Keratinocyte (primary cell): ENCODE measurements at regions not wholly inside any gene's neighbourhood (a gene's known extent, or its start where the extent isn't known, plus 50 kb on each side); places are given as distances from the start of the nearest gene placed in this dataset.

Source experiments
- DNase-seq: peaks from one replicate; pipeline ENCODE4 v3.0.0-alpha.2; 2011; ENCODE audit warnings: low read depth, missing footprints, low spot score
- FAIRE-seq: peaks from 2 replicates; lab custom pipeline; 2011; peaks lifted over from hg19 to GRCh38; lab: Jason Lieb, UNC
- H2AFZ ChIP-seq: 2 replicates; pipeline ENCODE4 v1.6.0; 2012; ENCODE audit warnings: low read length, control low read depth, inconsistent platforms; ENCODE audit not compliant: control insufficient read depth
- H3K27ac ChIP-seq: 2 replicates; pipeline ENCODE4 v1.5.1; 2011; ENCODE audit warnings: low read length; ENCODE audit not compliant: control insufficient read depth, insufficient read depth
- H3K27me3 ChIP-seq: 3 replicates; pipeline ENCODE4 v1.6.0; 2011; ENCODE audit warnings: low read length; ENCODE audit not compliant: control insufficient read depth, insufficient read depth; ENCODE audit errors: extremely low read depth
- H3K36me3 ChIP-seq, 2 experiments: 2 replicates in 1 of 2; 3 replicates in 1 of 2; pipeline ENCODE4 v1.5.1; 2011; ENCODE audit warnings: low read length in 2 of 2, mild to moderate bottlenecking in 1 of 2; ENCODE audit not compliant: control insufficient read depth in 2 of 2, insufficient read depth in 2 of 2; ENCODE audit errors: extremely low read depth in 1 of 2
- H3K4me1 ChIP-seq: 3 replicates; pipeline ENCODE4 v1.5.1; 2011; ENCODE audit warnings: low read length; ENCODE audit not compliant: control insufficient read depth, insufficient read depth; ENCODE audit errors: extremely low read depth
- H3K4me2 ChIP-seq: 3 replicates; pipeline ENCODE4 v1.6.0; 2011; ENCODE audit warnings: low read depth, low read length; ENCODE audit not compliant: control insufficient read depth, insufficient read depth; ENCODE audit errors: extremely low read depth
- H3K4me3 ChIP-seq, 3 experiments: fragments of 200-600 bp in 1 of 3; sonication (generic) in 1 of 3; 2 replicates in 2 of 3; 3 replicates in 1 of 3; pipeline ENCODE4 v1.5.1; 2011 to 2016; ENCODE audit warnings: low read length in 3 of 3, mild to moderate bottlenecking in 3 of 3, control low read depth in 2 of 3, inconsistent platforms in 1 of 3, low read depth in 1 of 3, mixed read lengths in 1 of 3, mixed run types in 1 of 3, moderate library complexity in 1 of 3; ENCODE audit not compliant: control insufficient read depth in 2 of 3, insufficient read depth in 2 of 3; ENCODE audit errors: extremely low read depth in 1 of 3
- H3K79me2 ChIP-seq: 2 replicates; pipeline ENCODE4 v1.6.0; 2012; ENCODE audit warnings: low read length; ENCODE audit not compliant: control insufficient read depth, insufficient read depth
- H3K9ac ChIP-seq: 3 replicates; pipeline ENCODE4 v1.6.0; 2011; ENCODE audit warnings: low read length; ENCODE audit not compliant: control insufficient read depth, insufficient read depth; ENCODE audit errors: extremely low read depth
- H3K9me1 ChIP-seq: 3 replicates; pipeline ENCODE4 v1.6.0; 2011; ENCODE audit warnings: low read length; ENCODE audit not compliant: control insufficient read depth, insufficient read depth; ENCODE audit errors: extremely low read depth
- H3K9me3 ChIP-seq: 2 replicates; pipeline ENCODE4 v1.5.1; 2012; ENCODE audit warnings: low read depth, low read length; ENCODE audit not compliant: control insufficient read depth
- H4K20me1 ChIP-seq: 3 replicates; pipeline ENCODE4 v1.6.0; 2011; ENCODE audit warnings: low read length; ENCODE audit not compliant: control insufficient read depth, insufficient read depth; ENCODE audit errors: extremely low read depth
- EZH2 ChIP-seq: IDR thresholded peaks from one replicate; pipeline ENCODE4 v1.6.1; 2012; ENCODE audit warnings: inconsistent platforms, mild to moderate bottlenecking, low read length, moderate library complexity
- dilution Hi-C: fragments of 300-500 bp; cut with MboI; formaldehyde crosslinking; loops from one replicate; pipeline ENCODE4 v1.7.0; 2020; ENCODE audit warnings: low sequenced_read_pairs; ENCODE audit not compliant: extremely low pct_ligation_motif_present
- TF ChIP-seq, protein P1 (sequence below), 3 experiments: IDR thresholded peaks in 1 of 3; conservative IDR thresholded peaks in 1 of 3; optimal IDR thresholded peaks in 1 of 3; 2 replicates in 2 of 3; 3 replicates in 1 of 3; pipeline versions ENCODE3 to v1.5.1; 2011; ENCODE audit warnings: low read length in 3 of 3, mild to moderate bottlenecking in 3 of 3, moderate library complexity in 2 of 3, control low read depth in 1 of 3, inconsistent platforms in 1 of 3; ENCODE audit not compliant: insufficient read depth in 2 of 3; ENCODE audit errors: extremely low read depth in 1 of 3

DNA sequence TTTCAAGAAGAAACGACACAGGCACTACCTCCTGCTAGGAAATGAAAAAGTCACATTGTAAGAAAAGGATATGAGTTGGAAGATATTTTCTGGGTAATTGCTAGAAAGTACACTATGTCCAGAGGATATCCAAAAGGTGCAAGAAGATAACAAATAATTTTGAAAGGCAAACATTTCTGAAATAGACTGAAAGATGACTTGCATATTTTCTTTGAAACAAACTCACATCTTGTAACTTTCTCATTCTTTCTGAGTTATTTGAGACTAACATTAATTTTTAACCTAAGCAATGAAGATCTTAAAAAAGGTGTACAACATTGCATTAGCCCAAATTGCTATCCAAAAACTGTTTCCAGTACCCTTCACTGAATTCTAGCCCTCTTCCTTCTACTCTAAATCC, 79.6 kb upstream of the KCTD3 start:
- FAIRE-seq: no peak
- Histone ChIP-seq H3K27ac (no peak overlapping the region), H3K36me3 (no peaks in the 10 kb centered on the region), H3K4me3 (no peak overlapping the region), H3K4me2 (no peak overlapping the region), H4K20me1 (no peaks in the 10 kb centered on the region), H3K27me3 (no peaks in the 10 kb centered on the region), H3K4me1 (peaks cover 4% of the 10 kb centered on the region), H3K79me2 (no peaks in the 10 kb centered on the region), H3K9me1 (no peaks in the 10 kb centered on the region), H3K9ac (no peak overlapping the region), H2AFZ (no peak overlapping the region), H3K9me3 (peaks cover 2% of the 10 kb centered on the region)
- no peak for DNase-seq
- dilution Hi-C loops: no loop called here
- no peak for TF ChIP-seq EZH2
- TF ChIP-seq, protein P1, sequence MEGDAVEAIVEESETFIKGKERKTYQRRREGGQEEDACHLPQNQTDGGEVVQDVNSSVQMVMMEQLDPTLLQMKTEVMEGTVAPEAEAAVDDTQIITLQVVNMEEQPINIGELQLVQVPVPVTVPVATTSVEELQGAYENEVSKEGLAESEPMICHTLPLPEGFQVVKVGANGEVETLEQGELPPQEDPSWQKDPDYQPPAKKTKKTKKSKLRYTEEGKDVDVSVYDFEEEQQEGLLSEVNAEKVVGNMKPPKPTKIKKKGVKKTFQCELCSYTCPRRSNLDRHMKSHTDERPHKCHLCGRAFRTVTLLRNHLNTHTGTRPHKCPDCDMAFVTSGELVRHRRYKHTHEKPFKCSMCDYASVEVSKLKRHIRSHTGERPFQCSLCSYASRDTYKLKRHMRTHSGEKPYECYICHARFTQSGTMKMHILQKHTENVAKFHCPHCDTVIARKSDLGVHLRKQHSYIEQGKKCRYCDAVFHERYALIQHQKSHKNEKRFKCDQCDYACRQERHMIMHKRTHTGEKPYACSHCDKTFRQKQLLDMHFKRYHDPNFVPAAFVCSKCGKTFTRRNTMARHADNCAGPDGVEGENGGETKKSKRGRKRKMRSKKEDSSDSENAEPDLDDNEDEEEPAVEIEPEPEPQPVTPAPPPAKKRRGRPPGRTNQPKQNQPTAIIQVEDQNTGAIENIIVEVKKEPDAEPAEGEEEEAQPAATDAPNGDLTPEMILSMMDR (optimal IDR thresholded peaks at IDR 0.05 in 1 of 3, IDR thresholded peaks at IDR 0.05 in 1 of 3, conservative IDR thresholded peaks at IDR 0.05 in 1 of 3; ENCODE audit: extremely low read depth in 1 of 3, insufficient read depth in 2 of 3, low read length in 3 of 3): no peak

DNA sequence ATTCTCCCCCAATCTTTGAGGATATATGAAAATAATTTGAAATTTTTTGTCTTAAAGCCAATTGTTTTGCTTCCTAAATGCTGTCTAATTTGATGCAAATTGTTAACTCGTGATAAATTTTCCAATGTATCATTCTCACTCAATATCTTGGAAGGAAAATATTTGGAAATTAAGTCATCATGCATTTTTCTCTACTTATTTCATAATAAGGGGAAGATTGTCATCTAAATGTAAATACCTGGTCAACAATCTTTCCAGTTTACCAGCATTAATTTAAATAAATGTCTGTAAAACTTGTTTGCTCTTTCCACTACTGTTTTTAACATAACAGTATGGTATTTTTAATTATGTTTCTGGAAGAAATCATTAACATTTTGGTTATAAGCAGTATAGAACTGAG, 78.3 kb upstream of the KCTD3 start:
- no peak overlapping the region for H3K27ac ChIP-seq
- TF ChIP-seq, protein P1 (optimal IDR thresholded peaks at IDR 0.05 in 1 of 3, IDR thresholded peaks at IDR 0.05 in 1 of 3, conservative IDR thresholded peaks at IDR 0.05 in 1 of 3; ENCODE audit: extremely low read depth in 1 of 3, insufficient read depth in 2 of 3, low read length in 3 of 3): no peak
- TF ChIP-seq EZH2: no peak
- H3K9ac ChIP-seq: no peak overlapping the region
- H3K4me2 ChIP-seq: no peak overlapping the region
- H3K4me3 ChIP-seq: no peak overlapping the region
- no peaks in the 10 kb centered on the region for H3K79me2 ChIP-seq
- DNase-seq (no peak), FAIRE-seq (no peak)
- no peaks in the 10 kb centered on the region for H3K9me1 ChIP-seq
- no peaks in the 10 kb centered on the region for H3K27me3 ChIP-seq
- peaks cover 2% of the 10 kb centered on the region for H3K9me3 ChIP-seq
- no peak overlapping the region for H2AFZ ChIP-seq
- dilution Hi-C loops: no loop called here
- H4K20me1 ChIP-seq: no peaks in the 10 kb centered on the region
- H3K4me1 ChIP-seq: peaks cover 4% of the 10 kb centered on the region
- H3K36me3 ChIP-seq: no peaks in the 10 kb centered on the region
